ENCODE measurements at regions not wholly inside any gene's neighbourhood (a gene's known extent, or its start where the extent isn't known, plus 50 kb on each side); places are given as distances from the start of the nearest gene placed in this dataset.

GRCh38 chr19:32041681-32042292, 303.6 kb upstream of the ZNF507 start:
- no peak overlapping the region for H3K9ac ChIP-seq (ENCODE audit: low read depth, low read length)
- no peaks in the 10 kb centered on the region for H3K9me3 ChIP-seq (replicated peaks; ENCODE audit: low read length)
- H3K4me1 ChIP-seq (ENCODE audit: control insufficient read depth, insufficient read depth, low read length), result no peaks in the 10 kb centered on the region
- peak overlapping the region; percentile 17 for H3K4me3 ChIP-seq (ENCODE audit: low read length)
- H3K4me2 ChIP-seq (ENCODE audit: low read length), result peak overlapping the region; percentile 65
- no peaks in the 10 kb centered on the region for H3K36me3 ChIP-seq (ENCODE audit: insufficient read depth, low read length)
- peaks cover 12% of the 10 kb centered on the region for H3K27me3 ChIP-seq (ENCODE audit: control insufficient read depth, insufficient read depth, low read length)

- H3K4me1 ChIP-seq (ENCODE audit: control insufficient read depth, insufficient read depth, low read length), result no peaks in the 10 kb centered on the region
- no peak overlapping the region for H3K4me2 ChIP-seq (ENCODE audit: low read length)
- no peak overlapping the region for H3K4me3 ChIP-seq (ENCODE audit: low read length)
- H3K27me3 ChIP-seq (ENCODE audit: control insufficient read depth, insufficient read depth, low read length), result peaks cover 4% of the 10 kb centered on the region
- H3K9ac ChIP-seq (ENCODE audit: low read depth, low read length), result no peak overlapping the region
- H3K9me3 ChIP-seq (replicated peaks; ENCODE audit: low read length), result peaks cover 3% of the 10 kb centered on the region
- H3K36me3 ChIP-seq (ENCODE audit: insufficient read depth, low read length), result no peaks in the 10 kb centered on the region
Measured at GRCh38 chr19:32047788-32048187, 297.6 kb upstream of the ZNF507 start.

- H3K4me1 ChIP-seq (ENCODE audit: control insufficient read depth, insufficient read depth, low read length), result no peaks in the 10 kb centered on the region
- H3K4me2 ChIP-seq (ENCODE audit: low read length), result no peak overlapping the region
- H3K27me3 ChIP-seq (ENCODE audit: control insufficient read depth, insufficient read depth, low read length), result no peaks in the 10 kb centered on the region
- H3K4me3 ChIP-seq (ENCODE audit: low read length), result no peak overlapping the region
- H3K36me3 ChIP-seq (ENCODE audit: insufficient read depth, low read length), result no peaks in the 10 kb centered on the region
- H3K9me3 ChIP-seq (replicated peaks; ENCODE audit: low read length), result peaks cover 3% of the 10 kb centered on the region
- no peak overlapping the region for H3K9ac ChIP-seq (ENCODE audit: low read depth, low read length)
Measured at GRCh38 chr19:32053376-32053775, 292.0 kb upstream of the ZNF507 start.

GRCh38 chr19:32053861-32054260, 291.5 kb upstream of the ZNF507 start:
- H3K27me3 ChIP-seq (ENCODE audit: control insufficient read depth, insufficient read depth, low read length), result no peaks in the 10 kb centered on the region
- H3K4me3 ChIP-seq (ENCODE audit: low read length), result no peak overlapping the region
- H3K4me1 ChIP-seq (ENCODE audit: control insufficient read depth, insufficient read depth, low read length), result no peaks in the 10 kb centered on the region
- no peak overlapping the region for H3K9ac ChIP-seq (ENCODE audit: low read depth, low read length)
- no peak overlapping the region for H3K4me2 ChIP-seq (ENCODE audit: low read length)
- H3K9me3 ChIP-seq (replicated peaks; ENCODE audit: low read length), result peaks cover 3% of the 10 kb centered on the region
- H3K36me3 ChIP-seq (ENCODE audit: insufficient read depth, low read length), result no peaks in the 10 kb centered on the region

DNA sequence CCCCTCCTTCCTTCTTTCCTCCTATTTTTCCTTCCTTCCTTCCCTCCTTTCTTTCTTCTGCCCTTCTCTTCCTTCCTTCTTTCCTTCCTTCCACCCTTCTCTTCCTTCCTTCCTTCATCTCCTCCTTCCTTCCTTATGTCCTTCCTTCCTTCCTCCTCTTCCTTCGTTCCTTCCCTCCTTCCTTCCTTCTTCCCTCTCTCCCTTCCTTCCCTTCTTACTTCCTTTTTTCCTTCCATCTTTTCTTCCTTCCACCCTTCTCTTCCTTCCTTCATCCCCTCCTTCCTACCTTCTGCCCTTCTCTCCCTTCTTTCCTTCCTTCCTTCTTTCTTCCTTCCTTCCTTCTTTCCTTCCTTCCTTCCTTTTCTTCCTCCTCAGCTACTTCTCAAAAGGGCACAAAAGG, 287.3 kb upstream of the ZNF507 start:
- no peak overlapping the region for H3K9ac ChIP-seq (ENCODE audit: low read depth, low read length)

DNA sequence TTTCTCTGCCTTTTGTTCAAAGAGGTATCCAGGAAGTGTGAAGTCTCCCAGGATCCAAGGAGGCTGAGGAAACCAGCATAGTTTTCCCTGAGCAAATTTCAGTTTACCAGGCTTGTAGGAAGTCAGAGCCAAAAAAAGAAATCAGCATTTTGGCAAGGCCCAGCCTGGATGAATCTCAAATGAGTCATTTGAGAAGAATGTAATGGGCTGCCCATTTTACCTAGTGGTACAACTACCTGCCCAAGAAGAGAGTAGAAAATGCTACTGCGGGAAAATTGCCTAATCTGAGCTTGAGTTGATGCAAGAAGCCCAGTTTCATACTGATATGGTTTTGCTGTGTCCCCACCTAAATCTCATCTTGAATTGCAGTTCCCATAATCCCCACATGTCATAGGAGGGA, 284.1 kb upstream of the ZNF507 start:
- no peak overlapping the region for H3K4me2 ChIP-seq (ENCODE audit: low read length)
- H3K36me3 ChIP-seq (ENCODE audit: insufficient read depth, low read length), result no peaks in the 10 kb centered on the region
- no peaks in the 10 kb centered on the region for H3K27me3 ChIP-seq (ENCODE audit: control insufficient read depth, insufficient read depth, low read length)
- H3K9me3 ChIP-seq (replicated peaks; ENCODE audit: low read length), result no peaks in the 10 kb centered on the region
- no peaks in the 10 kb centered on the region for H3K4me1 ChIP-seq (ENCODE audit: control insufficient read depth, insufficient read depth, low read length)
- no peak overlapping the region for H3K9ac ChIP-seq (ENCODE audit: low read depth, low read length)
- no peak overlapping the region for H3K4me3 ChIP-seq (ENCODE audit: low read length)

More for the DNA sequence above, 287.3 kb upstream of the ZNF507 start:
- Histone ChIP-seq H3K4me3 (ENCODE audit: low read length) (no peak overlapping the region), H3K4me1 (ENCODE audit: control insufficient read depth, insufficient read depth, low read length) (no peaks in the 10 kb centered on the region), H3K9me3 (replicated peaks; ENCODE audit: low read length) (no peaks in the 10 kb centered on the region), H3K36me3 (ENCODE audit: insufficient read depth, low read length) (no peaks in the 10 kb centered on the region), H3K27me3 (ENCODE audit: control insufficient read depth, insufficient read depth, low read length) (no peaks in the 10 kb centered on the region), H3K4me2 (ENCODE audit: low read length) (no peak overlapping the region)

DNA sequence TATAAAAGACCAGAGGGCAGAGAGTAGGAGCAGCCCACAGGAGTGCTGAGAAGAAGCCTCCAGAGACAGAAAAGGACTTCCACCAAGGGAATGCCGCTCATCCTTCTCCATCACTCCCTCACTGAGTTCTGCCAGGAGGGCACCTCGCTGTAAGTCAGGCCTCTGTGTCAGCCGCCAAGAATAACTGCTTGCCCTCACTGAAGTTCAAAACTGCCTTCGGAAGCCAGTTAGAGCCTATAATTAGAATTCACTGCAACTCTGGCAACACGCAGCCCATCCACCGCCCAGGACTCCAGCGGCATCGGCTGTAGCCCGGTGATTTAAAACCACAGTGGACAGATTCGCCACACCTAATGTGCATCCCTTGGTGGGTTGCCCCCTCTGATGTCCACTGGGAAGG, 281.8 kb upstream of the ZNF507 start:
- H3K9me3 ChIP-seq (replicated peaks; ENCODE audit: low read length), result no peaks in the 10 kb centered on the region
- no peak overlapping the region for H3K4me3 ChIP-seq (ENCODE audit: low read length)
- H3K36me3 ChIP-seq (ENCODE audit: insufficient read depth, low read length), result no peaks in the 10 kb centered on the region
- H3K9ac ChIP-seq (ENCODE audit: low read depth, low read length), result no peak overlapping the region
- H3K4me2 ChIP-seq (ENCODE audit: low read length), result no peak overlapping the region
- H3K4me1 ChIP-seq (ENCODE audit: control insufficient read depth, insufficient read depth, low read length), result no peaks in the 10 kb centered on the region
- H3K27me3 ChIP-seq (ENCODE audit: control insufficient read depth, insufficient read depth, low read length), result no peaks in the 10 kb centered on the region

DNA sequence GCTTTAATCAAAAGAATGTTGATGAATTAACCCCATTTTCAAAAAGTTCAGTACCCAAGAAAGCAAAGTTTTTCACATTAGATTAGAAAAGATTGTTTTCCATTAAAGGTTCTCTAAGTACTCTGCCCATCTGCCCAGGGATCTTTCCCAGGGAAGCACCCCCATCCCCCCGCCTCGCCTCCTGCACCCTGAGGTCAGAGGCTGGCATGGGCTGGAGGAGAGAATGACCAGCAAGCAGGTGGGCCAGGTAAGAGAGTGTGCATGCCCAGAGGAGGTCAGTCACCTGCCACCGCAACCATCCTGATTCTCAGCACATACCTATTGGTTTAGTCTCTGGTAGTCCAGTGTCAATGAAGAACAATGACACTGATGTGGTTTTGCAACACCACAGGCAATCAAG, 279.4 kb upstream of the ZNF507 start:
- no peak overlapping the region for H3K9ac ChIP-seq (ENCODE audit: low read depth, low read length)
- no peak overlapping the region for H3K4me3 ChIP-seq (ENCODE audit: low read length)
- no peak overlapping the region for H3K4me2 ChIP-seq (ENCODE audit: low read length)
- no peaks in the 10 kb centered on the region for H3K27me3 ChIP-seq (ENCODE audit: control insufficient read depth, insufficient read depth, low read length)
- H3K4me1 ChIP-seq (ENCODE audit: control insufficient read depth, insufficient read depth, low read length), result no peaks in the 10 kb centered on the region
- no peaks in the 10 kb centered on the region for H3K9me3 ChIP-seq (replicated peaks; ENCODE audit: low read length)
- no peaks in the 10 kb centered on the region for H3K36me3 ChIP-seq (ENCODE audit: insufficient read depth, low read length)

DNA sequence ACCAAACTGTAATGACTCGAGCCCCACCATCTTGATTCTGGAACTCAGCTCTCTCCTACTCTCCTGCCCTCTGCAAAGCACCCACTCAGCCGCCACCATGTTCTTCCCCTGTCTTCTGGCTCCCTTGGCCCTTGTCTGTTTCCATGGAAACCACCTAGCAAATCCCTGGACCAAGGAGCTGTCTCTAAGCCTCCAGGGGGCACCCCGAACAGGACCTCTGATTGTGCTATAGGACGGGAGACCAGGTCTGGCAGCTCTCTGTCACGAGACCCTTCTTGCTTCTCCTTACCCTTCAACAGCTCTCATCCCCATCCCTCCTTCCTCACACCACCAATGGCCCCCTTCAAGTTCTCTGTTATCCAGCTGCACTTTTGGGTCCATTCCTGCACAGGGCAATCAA, 277.7 kb upstream of the ZNF507 start:
- Histone ChIP-seq H3K9me3 (replicated peaks; ENCODE audit: low read length) (no peaks in the 10 kb centered on the region), H3K4me2 (ENCODE audit: low read length) (no peak overlapping the region), H3K9ac (ENCODE audit: low read depth, low read length) (no peak overlapping the region), H3K36me3 (ENCODE audit: insufficient read depth, low read length) (no peaks in the 10 kb centered on the region), H3K4me3 (ENCODE audit: low read length) (no peak overlapping the region), H3K27me3 (ENCODE audit: control insufficient read depth, insufficient read depth, low read length) (no peaks in the 10 kb centered on the region), H3K4me1 (ENCODE audit: control insufficient read depth, insufficient read depth, low read length) (no peaks in the 10 kb centered on the region)

DNA sequence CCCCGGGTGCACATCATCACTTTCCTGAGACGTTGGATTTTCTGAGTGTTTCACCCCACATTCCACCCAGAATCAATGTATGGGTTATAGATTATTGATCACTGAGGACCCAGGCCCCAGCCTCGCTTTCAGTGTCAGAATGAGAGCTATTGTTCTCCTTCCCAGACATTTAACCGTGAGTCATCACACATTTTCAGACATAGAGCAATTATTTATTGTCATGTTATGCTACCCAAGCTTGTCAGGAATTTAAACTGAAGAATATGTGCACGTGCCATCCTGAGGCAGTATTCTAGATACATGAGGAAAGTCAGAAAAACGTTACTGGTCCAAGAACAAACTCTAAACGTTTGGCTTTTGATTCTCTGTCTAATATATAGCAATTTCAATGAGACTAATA, 276.6 kb upstream of the ZNF507 start:
- Histone ChIP-seq H3K4me1 (ENCODE audit: control insufficient read depth, insufficient read depth, low read length) (no peaks in the 10 kb centered on the region), H3K9ac (ENCODE audit: low read depth, low read length) (no peak overlapping the region), H3K4me2 (ENCODE audit: low read length) (no peak overlapping the region), H3K27me3 (ENCODE audit: control insufficient read depth, insufficient read depth, low read length) (no peaks in the 10 kb centered on the region), H3K4me3 (ENCODE audit: low read length) (no peak overlapping the region), H3K36me3 (ENCODE audit: insufficient read depth, low read length) (no peaks in the 10 kb centered on the region), H3K9me3 (replicated peaks; ENCODE audit: low read length) (peaks cover 1% of the 10 kb centered on the region)

- Histone ChIP-seq H3K4me1 (ENCODE audit: control insufficient read depth, insufficient read depth, low read length) (no peaks in the 10 kb centered on the region), H3K27me3 (ENCODE audit: control insufficient read depth, insufficient read depth, low read length) (no peaks in the 10 kb centered on the region), H3K9me3 (replicated peaks; ENCODE audit: low read length) (peaks cover 4% of the 10 kb centered on the region), H3K4me2 (ENCODE audit: low read length) (no peak overlapping the region), H3K9ac (ENCODE audit: low read depth, low read length) (no peak overlapping the region), H3K36me3 (ENCODE audit: insufficient read depth, low read length) (no peaks in the 10 kb centered on the region), H3K4me3 (ENCODE audit: low read length) (no peak overlapping the region)
Measured at GRCh38 chr19:32070101-32070500, 275.3 kb upstream of the ZNF507 start.

- Histone ChIP-seq H3K36me3 (ENCODE audit: insufficient read depth, low read length) (no peaks in the 10 kb centered on the region), H3K4me3 (ENCODE audit: low read length) (no peak overlapping the region), H3K4me2 (ENCODE audit: low read length) (no peak overlapping the region), H3K9me3 (replicated peaks; ENCODE audit: low read length) (no peaks in the 10 kb centered on the region), H3K4me1 (ENCODE audit: control insufficient read depth, insufficient read depth, low read length) (no peaks in the 10 kb centered on the region), H3K27me3 (ENCODE audit: control insufficient read depth, insufficient read depth, low read length) (no peaks in the 10 kb centered on the region), H3K9ac (ENCODE audit: low read depth, low read length) (no peak overlapping the region)
Measured at GRCh38 chr19:32082028-32082427, 263.4 kb upstream of the ZNF507 start.

Data from skeletal muscle satellite cell (primary cell).